ENCODE measurements at regions not wholly inside any gene's neighbourhood (a gene's known extent, or its start where the extent isn't known, plus 50 kb on each side); places are given as distances from the start of the nearest gene placed in this dataset.

DNA sequence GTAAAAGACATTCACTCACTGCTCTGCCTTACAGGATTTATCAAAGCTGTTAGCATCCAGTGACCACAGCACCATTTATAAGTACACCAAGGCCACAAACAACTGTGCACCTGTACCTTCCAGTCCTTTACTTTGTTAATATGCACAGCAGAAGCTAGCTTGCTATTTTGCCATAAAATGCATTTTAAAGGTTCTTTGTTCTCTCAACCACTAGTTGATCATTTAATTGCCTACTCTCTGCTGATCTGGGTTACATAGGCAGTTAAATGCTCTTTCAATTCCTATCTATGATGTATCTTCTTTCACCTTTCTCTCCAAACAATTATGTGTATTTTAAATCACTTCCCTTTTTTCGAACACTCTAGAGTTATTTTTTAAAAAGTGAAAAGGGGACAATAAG is 126.4 kb downstream of the SIPA1L2 start:
- TF ChIP-seq, protein P1, sequence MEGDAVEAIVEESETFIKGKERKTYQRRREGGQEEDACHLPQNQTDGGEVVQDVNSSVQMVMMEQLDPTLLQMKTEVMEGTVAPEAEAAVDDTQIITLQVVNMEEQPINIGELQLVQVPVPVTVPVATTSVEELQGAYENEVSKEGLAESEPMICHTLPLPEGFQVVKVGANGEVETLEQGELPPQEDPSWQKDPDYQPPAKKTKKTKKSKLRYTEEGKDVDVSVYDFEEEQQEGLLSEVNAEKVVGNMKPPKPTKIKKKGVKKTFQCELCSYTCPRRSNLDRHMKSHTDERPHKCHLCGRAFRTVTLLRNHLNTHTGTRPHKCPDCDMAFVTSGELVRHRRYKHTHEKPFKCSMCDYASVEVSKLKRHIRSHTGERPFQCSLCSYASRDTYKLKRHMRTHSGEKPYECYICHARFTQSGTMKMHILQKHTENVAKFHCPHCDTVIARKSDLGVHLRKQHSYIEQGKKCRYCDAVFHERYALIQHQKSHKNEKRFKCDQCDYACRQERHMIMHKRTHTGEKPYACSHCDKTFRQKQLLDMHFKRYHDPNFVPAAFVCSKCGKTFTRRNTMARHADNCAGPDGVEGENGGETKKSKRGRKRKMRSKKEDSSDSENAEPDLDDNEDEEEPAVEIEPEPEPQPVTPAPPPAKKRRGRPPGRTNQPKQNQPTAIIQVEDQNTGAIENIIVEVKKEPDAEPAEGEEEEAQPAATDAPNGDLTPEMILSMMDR (IDR thresholded peaks at IDR 0.05; ENCODE audit: low read depth, low read length, poor library complexity, severe bottlenecking) = no peak
- TF ChIP-seq EZH2phosphoT487 (IDR thresholded peaks at IDR 0.05; ENCODE audit: borderline replicate concordance, low read length) = no peak
- H3K79me2 ChIP-seq (ENCODE audit: control insufficient read depth, low read length) = no peaks in the 10 kb centered on the region
- no peak overlapping the region for H3K4me2 ChIP-seq (ENCODE audit: low read length)
- no peaks in the 10 kb centered on the region for H3K9me2 ChIP-seq (replicated peaks; ENCODE audit: control insufficient read depth, low read length)
- no peaks in the 10 kb centered on the region for H3K9me3 ChIP-seq (ENCODE audit: control insufficient read depth, insufficient read depth, low read length)
- H4K20me1 ChIP-seq (ENCODE audit: control insufficient read depth, insufficient read depth, low read depth, low read length) = no peaks in the 10 kb centered on the region
- H3K4me1 ChIP-seq (ENCODE audit: control insufficient read depth, low read length) = no peaks in the 10 kb centered on the region
- H3K27me3 ChIP-seq (ENCODE audit: control insufficient read depth, low read length) = no peaks in the 10 kb centered on the region
- H3K4me3 ChIP-seq (ENCODE audit: low read length) = no peak overlapping the region
- H3K27ac ChIP-seq (ENCODE audit: low read depth, low read length) = no peak overlapping the region
- H3F3A ChIP-seq (ENCODE audit: control insufficient read depth, insufficient read depth) = no peaks in the 10 kb centered on the region
- no peaks in the 10 kb centered on the region for H3K36me3 ChIP-seq (ENCODE audit: control insufficient read depth, low read length)

DNA sequence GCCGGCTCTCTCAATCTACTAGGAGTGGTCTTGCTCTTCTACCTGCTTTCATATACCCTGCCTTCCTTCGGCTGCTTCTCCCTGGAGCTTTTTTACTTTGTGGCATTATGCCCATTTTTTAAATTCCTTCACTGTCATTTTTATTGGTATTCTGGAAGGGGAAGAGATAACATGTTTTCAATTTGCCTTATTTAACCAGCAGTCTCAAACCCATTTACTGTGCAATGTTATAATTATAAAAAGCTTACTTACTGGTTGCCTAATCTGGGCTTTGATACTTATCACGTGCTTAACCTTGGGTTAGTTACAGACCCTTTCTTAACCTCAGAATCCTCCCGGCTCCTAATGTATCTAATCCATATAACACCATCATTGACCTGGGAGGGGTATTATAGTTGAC is 128.1 kb downstream of the SIPA1L2 start:
- Histone ChIP-seq H3K4me1 (ENCODE audit: control insufficient read depth, low read length) (no peaks in the 10 kb centered on the region), H3K27ac (ENCODE audit: low read depth, low read length) (no peak overlapping the region), H3K27me3 (ENCODE audit: control insufficient read depth, low read length) (no peaks in the 10 kb centered on the region), H3K36me3 (ENCODE audit: control insufficient read depth, low read length) (no peaks in the 10 kb centered on the region), H3F3A (ENCODE audit: control insufficient read depth, insufficient read depth) (no peaks in the 10 kb centered on the region), H3K4me3 (ENCODE audit: low read length) (no peak overlapping the region), H4K20me1 (ENCODE audit: control insufficient read depth, insufficient read depth, low read depth, low read length) (no peaks in the 10 kb centered on the region), H3K4me2 (ENCODE audit: low read length) (no peak overlapping the region), H3K79me2 (ENCODE audit: control insufficient read depth, low read length) (no peaks in the 10 kb centered on the region), H3K9me3 (ENCODE audit: control insufficient read depth, insufficient read depth, low read length) (no peaks in the 10 kb centered on the region), H3K9me2 (replicated peaks; ENCODE audit: control insufficient read depth, low read length) (no peaks in the 10 kb centered on the region)
- TF ChIP-seq, protein P1 (IDR thresholded peaks at IDR 0.05; ENCODE audit: low read depth, low read length, poor library complexity, severe bottlenecking) = no peak
- no peak for TF ChIP-seq EZH2phosphoT487 (IDR thresholded peaks at IDR 0.05; ENCODE audit: borderline replicate concordance, low read length)

GRCh38 chr1:232499188-232499587 is 130.7 kb downstream of the SIPA1L2 start:
- H3K9me3 ChIP-seq (ENCODE audit: control insufficient read depth, insufficient read depth, low read length) = no peaks in the 10 kb centered on the region
- H3K9me2 ChIP-seq (replicated peaks; ENCODE audit: control insufficient read depth, low read length) = no peaks in the 10 kb centered on the region
- TF ChIP-seq, protein P1 (IDR thresholded peaks at IDR 0.05; ENCODE audit: low read depth, low read length, poor library complexity, severe bottlenecking) = no peak
- TF ChIP-seq EZH2phosphoT487 (IDR thresholded peaks at IDR 0.05; ENCODE audit: borderline replicate concordance, low read length) = no peak
- H3F3A ChIP-seq (ENCODE audit: control insufficient read depth, insufficient read depth) = no peaks in the 10 kb centered on the region
- H3K27me3 ChIP-seq (ENCODE audit: control insufficient read depth, low read length) = no peaks in the 10 kb centered on the region
- H3K4me2 ChIP-seq (ENCODE audit: low read length) = no peak overlapping the region
- H3K27ac ChIP-seq (ENCODE audit: low read depth, low read length) = no peak overlapping the region
- no peaks in the 10 kb centered on the region for H3K4me1 ChIP-seq (ENCODE audit: control insufficient read depth, low read length)
- H4K20me1 ChIP-seq (ENCODE audit: control insufficient read depth, insufficient read depth, low read depth, low read length) = no peaks in the 10 kb centered on the region
- H3K79me2 ChIP-seq (ENCODE audit: control insufficient read depth, low read length) = no peaks in the 10 kb centered on the region
- H3K36me3 ChIP-seq (ENCODE audit: control insufficient read depth, low read length) = no peaks in the 10 kb centered on the region
- no peak overlapping the region for H3K4me3 ChIP-seq (ENCODE audit: low read length)

DNA sequence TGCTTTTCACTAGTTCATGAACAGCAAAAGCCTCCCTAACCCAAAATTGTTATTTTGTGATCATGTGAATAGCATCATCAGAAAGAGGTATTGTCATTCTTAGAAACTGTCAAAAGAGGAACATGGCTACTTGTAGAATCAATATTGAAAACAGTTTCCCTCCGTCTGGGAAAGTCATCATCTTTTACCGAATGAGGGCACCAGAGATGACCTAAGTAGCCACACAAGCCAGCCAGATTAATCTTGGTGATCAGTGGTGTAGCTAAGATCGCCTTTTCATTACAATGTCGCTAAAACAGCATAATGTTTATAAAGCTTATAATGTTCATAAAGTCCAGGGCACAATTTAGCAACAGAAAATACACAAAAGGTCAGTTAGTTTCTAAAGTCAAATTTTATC is 136.1 kb downstream of the SIPA1L2 start:
- H3F3A ChIP-seq (ENCODE audit: control insufficient read depth, insufficient read depth) = no peaks in the 10 kb centered on the region
- no peak overlapping the region for H3K27ac ChIP-seq (ENCODE audit: low read depth, low read length)
- H3K27me3 ChIP-seq (ENCODE audit: control insufficient read depth, low read length) = no peaks in the 10 kb centered on the region
- no peaks in the 10 kb centered on the region for H3K36me3 ChIP-seq (ENCODE audit: control insufficient read depth, low read length)
- no peaks in the 10 kb centered on the region for H4K20me1 ChIP-seq (ENCODE audit: control insufficient read depth, insufficient read depth, low read depth, low read length)
- no peak overlapping the region for H3K4me3 ChIP-seq (ENCODE audit: low read length)
- H3K9me3 ChIP-seq (ENCODE audit: control insufficient read depth, insufficient read depth, low read length) = no peaks in the 10 kb centered on the region
- H3K79me2 ChIP-seq (ENCODE audit: control insufficient read depth, low read length) = no peaks in the 10 kb centered on the region
- H3K4me1 ChIP-seq (ENCODE audit: control insufficient read depth, low read length) = no peaks in the 10 kb centered on the region
- no peak overlapping the region for H3K4me2 ChIP-seq (ENCODE audit: low read length)
- no peaks in the 10 kb centered on the region for H3K9me2 ChIP-seq (replicated peaks; ENCODE audit: control insufficient read depth, low read length)
- no peak for TF ChIP-seq EZH2phosphoT487 (IDR thresholded peaks at IDR 0.05; ENCODE audit: borderline replicate concordance, low read length)
- TF ChIP-seq, protein P1 (IDR thresholded peaks at IDR 0.05; ENCODE audit: low read depth, low read length, poor library complexity, severe bottlenecking) = no peak

Data from DOHH2 (cell line).